NCI-H446 (cell line): ENCODE measurements at regions not wholly inside any gene's neighbourhood (a gene's known extent, or its start where the extent isn't known, plus 50 kb on each side); places are given as distances from the start of the nearest gene placed in this dataset.
"Not testable (repeated sequence)": the region's sequence is repeated elsewhere in the genome, so short reads cannot be mapped to it uniquely, and the experiment has no call there.

ENCODE experiments used
- DNase-seq, 2 experiments: peaks; one replicate each; lab custom pipeline; 2025; lab: John Stamatoyannopoulos, UW

DNA sequence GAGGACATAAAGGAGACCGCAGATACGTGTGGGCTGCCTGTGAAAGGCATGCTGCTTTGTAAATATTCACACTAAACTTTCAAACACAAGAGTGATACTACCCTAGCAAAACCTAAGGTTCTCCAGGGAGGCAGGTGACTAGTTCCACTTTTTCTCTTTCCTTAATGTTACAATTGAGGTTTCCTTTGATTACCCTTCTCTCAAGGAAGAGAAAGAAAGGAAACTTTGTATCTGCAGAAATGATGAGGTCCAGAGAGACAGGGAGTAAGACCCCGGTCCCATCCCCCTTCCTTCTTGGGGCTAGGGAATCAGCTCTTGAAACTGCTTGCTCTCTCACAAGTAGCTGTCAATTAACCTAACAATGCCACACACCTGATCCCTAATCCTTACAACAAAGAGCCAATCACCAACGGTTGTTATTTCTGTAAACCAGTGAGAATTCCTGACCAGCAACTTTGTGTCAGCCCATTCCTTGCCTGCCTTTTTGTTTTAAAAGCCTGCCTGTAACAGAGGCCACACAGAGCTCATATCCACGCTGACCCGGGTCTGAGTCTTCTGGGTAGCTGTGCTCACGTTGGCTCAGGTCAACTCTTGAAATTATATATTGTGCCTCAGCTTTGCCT lies 754.8 kb upstream of the FRG1 start:
- DNase-seq, result no peak

DNA sequence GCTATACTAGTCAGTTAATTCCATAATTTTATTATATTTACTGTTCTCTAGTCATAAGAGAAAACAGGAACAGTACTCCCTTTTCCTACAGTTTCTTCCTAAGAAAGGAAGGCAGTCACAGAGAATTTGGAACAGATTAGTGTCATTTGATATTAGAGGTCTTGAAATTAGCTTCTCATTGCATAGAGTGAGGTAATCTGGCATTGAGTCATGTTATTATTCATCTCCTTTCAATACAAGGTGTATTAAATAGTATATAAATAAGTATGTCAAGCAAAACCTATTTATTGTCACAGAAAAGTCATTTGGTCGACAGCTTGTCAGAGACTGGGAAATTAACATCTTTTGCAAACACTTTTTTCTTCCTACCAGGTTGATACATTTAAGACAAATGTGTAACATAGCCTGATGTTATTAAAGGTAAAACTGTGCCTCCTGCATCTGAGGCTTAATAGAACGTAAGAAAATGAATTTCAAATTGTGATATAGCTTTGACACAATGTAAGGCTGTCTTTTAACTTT lies 753.1 kb upstream of the FRG1 start:
- no peak for DNase-seq

DNA sequence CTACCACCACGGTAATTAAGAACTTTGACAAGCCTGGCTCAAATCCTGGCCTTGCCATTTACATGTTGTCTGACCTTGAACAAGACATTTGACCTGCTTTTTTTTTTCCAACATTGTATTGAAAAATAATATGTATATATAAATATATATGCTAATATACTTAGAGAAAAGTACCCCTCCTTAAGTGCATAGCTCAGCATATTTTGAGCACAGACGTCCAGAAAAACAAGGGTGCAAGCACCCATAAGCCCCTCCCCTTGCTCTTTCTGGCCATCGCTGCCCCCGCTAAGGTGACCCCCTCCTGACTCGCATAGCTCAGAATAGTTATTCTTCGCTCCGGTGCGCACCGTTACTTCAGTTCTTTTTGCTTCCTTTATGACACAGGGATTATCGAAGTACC lies 742.0 kb upstream of the FRG1 start:
- DNase-seq, result no peak

DNA sequence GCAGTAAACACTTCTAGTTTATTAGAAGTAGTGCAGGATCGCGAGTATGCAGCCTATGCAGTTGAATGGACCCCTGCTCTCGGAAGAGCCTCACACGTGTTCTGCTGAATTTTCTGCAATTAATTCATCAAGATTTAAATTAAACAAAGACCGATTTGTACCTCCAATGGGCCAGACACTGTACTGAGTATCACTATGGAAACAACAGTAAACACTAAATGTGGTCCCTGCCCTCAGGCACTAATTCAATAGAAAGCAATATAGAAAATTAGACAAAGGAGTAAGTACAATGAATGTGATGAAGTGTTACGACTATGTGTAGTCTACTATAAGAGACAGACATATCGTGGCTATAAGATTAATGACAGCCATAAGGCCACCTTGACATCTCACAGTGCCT lies 740.3 kb upstream of the FRG1 start:
- DNase-seq, result no peak

DNA sequence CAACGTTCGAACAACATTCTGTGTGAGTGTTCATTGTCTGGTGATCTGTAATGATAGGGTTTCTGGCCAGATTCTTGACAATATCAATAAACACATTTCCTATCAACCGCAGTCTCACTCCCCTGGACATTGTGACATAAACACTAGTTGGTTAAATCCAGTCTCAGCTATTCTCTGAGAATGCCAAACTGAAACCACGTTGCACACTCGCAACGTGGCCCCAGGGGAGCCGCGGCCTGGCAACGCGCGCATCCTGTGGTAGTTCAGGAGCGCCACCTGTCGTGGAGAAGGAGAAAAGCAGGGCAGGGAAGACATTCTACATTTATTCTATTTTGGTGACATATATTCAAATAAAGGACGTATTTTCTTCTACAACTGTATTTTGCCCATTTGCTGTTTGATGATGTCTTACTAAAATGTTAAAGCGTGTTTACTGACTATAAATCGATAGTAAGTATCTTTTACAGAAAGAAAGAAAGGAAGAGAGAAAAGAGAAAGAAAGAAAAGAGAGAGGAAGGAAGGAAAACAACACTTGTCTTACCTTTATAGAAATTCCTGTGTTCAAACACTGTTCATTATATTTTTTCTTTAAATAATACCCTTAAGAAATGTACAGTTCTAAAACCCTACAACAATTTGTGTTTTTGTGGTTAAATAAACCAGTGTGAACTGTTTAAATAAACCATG lies 738.3 kb upstream of the FRG1 start:
- no peak for DNase-seq

DNA sequence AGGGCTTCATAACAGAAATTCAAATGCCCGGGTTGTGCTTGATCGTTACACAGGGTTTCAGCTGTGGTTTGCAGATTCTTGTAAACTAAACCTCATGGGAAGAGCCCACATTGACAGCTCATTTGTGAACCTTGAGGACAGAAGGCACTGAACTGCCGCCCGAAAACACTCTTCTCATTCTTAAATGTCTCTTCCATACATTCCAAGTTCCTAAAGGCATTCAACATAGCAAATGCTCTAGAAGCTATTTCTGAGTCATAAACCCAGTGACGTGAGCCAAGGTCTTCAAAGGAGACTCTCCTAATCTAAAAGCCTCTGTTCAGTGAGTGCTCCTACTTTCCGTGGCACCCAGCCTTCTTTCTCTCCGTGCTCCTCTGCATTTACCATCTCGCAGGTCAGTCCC lies 737.8 kb upstream of the FRG1 start:
- DNase-seq, result no peak

DNA sequence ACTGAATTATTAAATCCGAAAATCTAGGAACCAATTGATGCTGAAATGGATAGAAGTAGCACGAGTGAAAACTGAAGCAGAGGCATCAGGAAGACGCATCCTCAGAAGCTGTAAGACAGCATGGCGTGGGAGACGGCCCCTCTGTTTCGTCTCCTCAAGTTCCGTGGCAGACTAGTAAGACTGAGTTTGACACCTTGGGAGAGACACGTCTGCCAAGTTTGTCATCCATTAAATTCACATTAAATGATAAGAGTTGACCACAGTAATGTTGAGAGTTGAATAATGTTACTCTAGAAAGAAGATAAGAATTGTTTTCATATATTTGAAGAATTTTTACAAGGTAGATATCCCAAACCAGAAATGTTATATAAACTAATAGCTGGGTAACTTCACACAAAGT lies 736.1 kb upstream of the FRG1 start:
- no peak for DNase-seq

DNA sequence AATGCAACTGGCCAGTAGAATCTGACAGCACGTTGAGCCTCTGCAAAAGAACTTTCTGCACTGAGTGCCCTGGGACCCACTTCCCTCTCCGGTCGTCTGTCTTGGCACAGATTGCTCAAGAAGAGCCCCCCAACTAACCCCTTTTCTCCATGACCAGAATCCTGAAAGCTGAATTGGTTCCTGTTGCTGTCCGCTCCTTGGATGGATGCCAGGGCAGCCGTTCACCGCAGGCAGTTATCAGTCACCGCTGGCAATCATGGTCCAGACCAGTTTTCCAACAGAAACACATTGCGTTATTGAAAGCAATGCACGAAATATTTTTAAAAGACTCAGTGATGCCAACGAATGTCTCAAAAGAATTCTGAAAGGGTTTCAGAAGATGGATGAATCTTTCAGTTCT lies 733.7 kb upstream of the FRG1 start:
- DNase-seq, result no peak

DNA sequence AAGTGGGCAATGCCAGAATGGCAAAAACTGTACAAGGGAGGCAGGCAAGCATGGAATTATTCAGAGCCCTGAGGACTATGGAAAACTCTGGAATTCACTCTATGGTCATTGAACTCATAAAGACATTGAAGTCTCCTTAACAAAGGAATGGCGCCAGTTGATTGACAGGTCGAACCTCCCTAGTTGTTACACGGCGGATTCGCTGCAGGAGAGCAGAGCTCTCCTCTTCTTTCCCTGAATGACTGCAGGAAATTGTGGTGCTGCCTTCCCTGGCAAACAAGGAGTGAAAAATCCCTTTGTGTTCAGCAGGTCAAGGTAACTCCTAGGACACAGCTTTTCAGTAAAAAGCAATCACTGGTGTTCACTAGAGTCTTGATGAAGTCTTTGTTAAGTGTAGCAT lies 732.8 kb upstream of the FRG1 start:
- DNase-seq, result no peak

DNA sequence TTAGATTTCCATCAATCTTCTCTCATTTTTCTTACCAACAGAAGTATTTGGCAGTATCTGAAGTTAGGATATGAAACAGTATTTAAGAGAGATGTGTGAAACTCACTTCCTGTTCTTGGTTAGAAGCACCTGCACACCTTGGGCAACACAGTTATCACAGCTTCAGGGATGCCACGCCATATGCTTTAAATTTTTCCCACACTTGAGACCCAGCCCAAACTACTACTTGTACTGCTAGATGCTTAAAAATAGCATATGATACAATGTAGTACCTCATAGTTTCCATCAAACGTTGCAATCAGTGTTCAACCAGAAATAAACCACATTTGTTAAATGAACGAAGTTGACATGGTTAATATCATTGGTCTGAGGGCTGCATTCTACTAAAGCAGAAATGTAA lies 725.1 kb upstream of the FRG1 start:
- no peak for DNase-seq

DNA sequence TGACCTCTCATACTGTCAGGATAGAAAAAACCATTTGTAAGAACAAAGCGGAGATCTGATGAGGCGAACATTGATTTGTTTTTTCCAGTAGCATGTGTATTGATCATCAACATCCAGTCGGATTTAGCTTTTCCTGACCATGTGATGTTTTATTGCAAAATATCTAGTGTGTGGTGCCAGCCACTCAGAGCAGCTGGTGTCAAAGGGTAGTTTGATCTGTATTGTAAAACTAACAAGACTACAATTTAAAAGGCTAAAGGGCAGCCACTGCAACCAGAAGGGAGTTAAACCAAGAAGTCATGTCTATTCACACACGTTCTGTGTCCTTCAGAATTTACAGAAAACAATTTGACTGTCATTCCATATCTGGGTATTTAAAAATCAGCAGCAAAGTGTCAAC lies 719.0 kb upstream of the FRG1 start:
- no peak for DNase-seq

DNA sequence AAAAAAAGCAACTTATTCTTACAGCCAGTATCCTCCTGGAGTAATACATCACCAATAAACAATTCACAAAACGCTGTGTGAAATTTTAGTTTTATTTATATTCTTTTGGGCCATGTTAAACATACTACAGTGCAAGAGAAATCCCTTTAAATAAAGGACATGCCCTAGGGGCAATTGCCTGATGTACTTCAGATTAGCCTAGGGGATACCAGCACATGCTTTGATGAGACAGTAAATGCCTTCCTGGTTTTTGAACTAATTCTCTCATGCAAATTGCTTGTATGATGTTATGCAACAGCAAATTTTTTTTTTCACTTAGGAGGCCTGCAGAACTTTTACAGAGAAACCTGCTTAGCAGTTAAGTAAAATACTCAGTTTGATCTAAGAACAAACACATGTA lies 711.9 kb upstream of the FRG1 start:
- DNase-seq, result no peak

DNA sequence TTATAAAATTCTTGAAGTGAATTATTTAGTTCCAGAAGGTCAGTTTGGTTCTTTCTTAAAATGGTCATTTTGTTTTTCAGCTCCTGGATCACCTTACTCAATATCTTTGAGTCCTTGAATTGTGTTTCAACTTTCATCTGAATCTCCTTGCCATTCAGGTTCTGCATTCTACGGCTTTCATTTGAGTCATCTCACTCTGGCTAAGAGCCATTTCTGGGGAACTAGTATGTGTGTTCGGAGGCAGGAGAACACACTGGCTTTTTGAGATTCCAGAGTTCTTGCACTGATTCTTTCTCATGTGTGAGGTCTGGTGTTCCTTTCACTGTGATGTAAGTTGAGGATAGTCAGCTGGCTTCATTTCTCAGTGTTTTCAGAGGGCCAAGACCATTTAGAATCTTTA lies 708.4 kb upstream of the FRG1 start:
- no peak for DNase-seq

DNA sequence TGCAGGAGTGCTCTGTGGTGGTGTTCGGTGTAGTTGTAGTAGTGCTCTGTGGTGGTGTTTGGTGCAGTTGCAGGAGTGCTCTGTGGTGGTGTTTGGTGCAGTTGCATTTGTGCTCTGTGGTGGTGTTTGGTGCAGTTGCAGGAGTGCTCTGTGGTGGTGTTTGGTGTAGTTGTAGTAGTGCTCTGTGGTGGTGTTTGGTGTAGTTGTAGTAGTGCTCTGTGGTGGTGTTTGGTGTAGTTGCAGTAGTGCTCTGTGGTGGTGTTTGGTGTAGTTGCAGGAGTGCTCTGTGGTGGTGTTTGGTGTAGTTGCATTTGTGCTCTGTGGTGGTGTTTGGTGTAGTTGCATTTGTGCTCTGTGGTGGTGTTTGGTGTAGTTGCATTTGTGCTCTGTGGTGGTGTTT lies 706.9 kb upstream of the FRG1 start:
- not testable (repeated sequence) for DNase-seq

DNA sequence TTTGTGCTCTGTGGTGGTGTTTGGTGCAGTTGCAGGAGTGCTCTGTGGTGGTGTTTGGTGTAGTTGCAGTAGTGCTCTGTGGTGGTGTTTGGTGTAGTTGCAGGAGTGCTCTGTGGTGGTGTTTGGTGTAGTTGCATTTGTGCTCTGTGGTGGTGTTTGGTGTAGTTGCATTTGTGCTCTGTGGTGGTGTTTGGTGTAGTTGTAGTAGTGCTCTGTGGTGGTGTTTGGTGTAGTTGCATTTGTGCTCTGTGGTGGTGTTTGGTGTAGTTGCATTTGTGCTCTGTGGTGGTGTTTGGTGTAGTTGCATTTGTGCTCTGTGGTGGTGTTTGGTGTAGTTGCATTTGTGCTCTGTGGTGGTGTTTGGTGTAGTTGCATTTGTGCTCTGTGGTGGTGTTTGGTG lies 705.7 kb upstream of the FRG1 start:
- not testable (repeated sequence) for DNase-seq

DNA sequence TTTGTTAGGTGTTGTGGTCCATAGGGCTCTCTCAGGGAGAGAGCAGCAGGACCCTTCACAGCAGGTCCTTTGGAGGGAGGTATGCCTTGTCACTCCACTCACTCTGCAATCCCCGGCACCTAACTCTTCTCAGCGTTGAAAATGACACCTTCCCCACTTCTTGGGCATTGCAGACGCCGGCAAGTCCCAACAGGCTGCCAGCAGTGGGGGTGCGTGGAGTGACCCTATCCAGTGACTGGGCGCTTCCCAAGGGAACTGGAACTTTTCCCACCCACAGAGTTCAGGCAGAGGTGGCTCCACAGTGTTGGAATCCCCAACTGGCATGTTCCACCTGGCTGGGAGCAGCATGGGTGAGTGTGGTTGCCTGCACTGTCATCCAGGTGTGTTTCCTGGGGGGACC lies 705.1 kb upstream of the FRG1 start:
- DNase-seq, result no peak

DNA sequence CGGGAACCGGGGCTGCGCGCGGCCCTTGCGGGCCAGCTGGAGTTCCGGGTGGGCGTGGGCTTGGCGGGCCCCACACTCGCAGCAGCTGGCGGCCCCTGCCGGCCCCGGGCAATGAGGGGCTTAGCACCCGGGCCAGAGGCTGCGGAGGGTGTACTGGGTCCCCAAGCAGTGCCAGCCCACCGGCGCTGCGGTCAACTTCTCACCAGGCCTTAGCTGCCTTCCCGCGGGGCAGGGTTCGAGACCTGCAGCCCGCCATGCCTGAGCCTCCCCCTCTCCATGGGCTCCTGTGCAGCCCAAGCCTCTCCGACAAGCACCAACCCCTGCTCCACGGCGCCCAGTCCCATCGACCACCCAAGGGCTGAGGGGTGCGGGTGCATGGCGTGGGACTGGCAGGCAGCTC lies 704.4 kb upstream of the FRG1 start:
- not testable (repeated sequence) for DNase-seq

DNA sequence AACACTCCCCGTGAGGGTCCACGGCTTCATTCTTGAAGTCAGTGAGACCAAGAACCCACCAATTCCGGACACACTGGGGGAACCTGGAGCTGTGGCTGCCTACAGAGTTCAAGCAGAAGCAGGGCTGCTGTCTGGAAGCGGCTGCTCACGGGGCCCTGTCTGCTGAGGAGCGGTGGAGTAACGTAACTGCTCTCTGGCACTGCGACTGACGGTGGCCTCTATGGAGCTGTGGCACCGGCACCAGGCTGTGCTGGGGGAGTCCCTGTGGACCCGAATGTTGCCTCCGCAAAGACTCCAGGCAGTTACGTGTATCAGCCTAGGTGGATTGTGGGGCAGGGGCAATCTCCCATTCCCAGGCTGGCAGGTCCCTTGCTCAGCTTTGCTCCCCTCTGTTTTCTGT lies 703.3 kb upstream of the FRG1 start:
- DNase-seq, result no peak

DNA sequence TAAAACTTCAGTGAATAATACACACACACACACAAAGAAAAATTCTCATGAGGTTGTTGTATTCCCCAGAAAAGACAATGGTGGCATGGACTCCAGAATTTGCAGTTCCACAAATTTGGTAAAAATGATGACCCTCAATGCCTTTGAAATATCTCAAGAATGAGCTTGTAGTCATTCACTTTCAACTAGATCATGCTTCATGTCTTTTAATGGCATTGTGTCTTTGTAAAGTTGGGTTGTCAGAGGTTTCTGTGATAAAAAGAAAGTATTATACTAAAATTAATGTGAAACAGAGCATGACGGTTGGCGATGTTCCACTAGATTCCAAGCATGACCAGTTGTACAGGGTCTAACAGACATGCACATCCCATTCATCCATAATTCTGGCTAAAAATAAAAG lies 685.0 kb upstream of the FRG1 start:
- no peak for DNase-seq

DNA sequence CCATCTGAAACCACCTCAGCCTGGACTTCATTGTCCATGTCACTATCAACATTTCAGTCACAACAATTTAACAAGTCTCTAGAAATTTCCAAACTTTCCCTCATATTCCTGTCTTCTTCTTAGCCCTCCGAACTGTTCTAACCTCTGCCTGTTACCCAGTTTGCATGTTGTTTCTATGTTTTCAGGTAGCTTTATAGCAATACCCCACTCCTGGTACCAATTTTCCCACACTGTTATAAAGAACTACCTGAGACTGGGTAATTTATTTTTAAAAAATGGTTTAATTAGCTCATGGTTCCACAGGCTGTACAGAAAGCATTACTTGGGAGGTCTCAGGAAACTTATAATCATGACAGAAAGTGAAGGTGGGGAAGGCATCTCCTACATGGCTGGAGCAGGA lies 679.2 kb upstream of the FRG1 start:
- no peak for DNase-seq

DNA sequence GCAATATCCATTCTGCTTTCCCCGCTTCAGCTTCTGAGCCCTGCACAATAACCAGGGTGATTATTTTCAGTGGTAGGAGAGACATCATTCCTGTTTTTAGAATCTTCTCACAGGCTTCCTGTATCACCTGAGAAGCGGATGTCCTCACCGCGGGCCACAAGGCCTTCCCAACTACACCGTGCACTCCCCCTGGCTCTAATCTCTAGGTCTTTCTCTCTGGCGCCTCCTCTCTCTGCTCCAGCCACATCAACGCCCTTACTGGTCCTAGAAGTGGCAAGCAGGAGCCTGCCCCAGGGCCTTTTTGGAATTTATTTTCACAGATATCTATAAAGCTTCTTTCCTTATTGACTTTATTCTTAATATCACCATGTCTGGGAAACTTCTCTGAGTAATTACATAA lies 675.2 kb upstream of the FRG1 start:
- DNase-seq, result no peak

DNA sequence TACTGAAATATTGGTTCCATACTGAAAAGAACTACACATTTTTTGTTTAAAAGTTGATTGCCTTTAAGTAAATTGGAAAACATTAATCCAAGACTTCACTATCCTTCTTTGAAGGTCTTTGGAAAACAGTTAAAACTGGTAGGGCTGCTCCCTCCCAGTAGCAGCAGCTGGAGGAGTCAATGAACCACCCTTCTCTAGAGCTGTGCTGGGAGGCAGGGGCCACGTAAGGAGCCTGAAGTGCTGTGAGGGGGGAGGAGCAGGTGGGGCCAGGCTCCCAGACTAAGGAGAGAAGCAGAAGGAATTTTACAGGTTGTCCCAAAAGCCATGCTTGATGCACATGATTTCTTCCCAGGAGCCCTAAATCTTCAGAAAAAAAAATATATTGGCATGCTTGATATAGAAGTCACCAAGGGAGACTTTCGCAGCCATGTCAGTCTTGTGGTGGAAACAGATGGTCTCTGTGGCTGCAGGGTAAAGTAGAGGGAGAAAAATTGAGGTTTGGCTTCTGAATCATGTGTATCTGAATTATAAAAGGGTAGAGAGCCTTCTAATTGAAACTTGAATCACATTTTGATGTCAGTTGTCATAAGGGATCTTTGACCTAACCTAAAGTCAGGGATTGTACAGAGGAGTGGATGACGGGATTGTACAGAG lies 673.2 kb upstream of the FRG1 start:
- DNase-seq, result no peak

DNA sequence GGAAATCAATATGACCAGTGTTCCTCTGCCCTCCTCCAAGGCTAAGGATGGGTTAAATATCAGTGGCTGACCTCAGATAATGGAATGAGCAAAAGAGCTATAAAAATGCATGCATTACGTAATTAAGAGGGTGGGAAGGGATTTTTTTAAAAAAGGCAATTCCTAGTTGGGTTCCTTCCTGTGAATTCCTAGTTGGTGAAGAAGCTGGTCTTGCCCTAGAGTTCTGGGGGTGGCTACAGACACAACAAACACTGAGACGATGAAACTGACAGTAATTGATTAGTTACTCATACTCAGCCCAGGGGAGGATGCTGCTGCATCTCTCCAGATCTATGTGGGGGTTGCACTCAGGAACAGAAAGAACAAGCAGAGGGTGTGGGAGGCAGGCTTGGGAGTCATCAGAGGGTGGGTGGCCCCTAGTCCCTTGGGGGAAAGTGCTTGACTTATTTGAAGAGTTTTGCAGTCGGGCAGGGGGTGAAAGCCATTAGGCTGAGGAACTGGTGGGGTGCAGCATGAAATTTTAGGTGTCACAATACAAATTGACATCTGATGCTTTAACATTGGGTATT lies 662.0 kb upstream of the FRG1 start:
- no peak for DNase-seq
